Peyer's patch (tissue), 4 donors: ENCODE measurements at regions not wholly inside any gene's neighbourhood (a gene's known extent, or its start where the extent isn't known, plus 50 kb on each side); places are given as distances from the start of the nearest gene placed in this dataset.

ENCODE experiments used
- CTCF ChIP-seq, 6 experiments: fragments of 450-650 bp in 4 of 6; fragments of 200-600 bp in 2 of 6; sonication (generic) in 1 of 6; IDR thresholded peaks; one replicate each; pipeline ENCODE4 v1.5.1; 2017 to 2019; ENCODE audit warnings: antibody characterized with exemption in 6 of 6, mild to moderate bottlenecking in 3 of 6, moderate library complexity in 1 of 6
- POLR2A ChIP-seq, 2 donors: fragments of 450-650 bp; IDR thresholded peaks; one replicate each; pipeline ENCODE4 v1.5.1; 2017; ENCODE audit warnings: antibody characterized with exemption in 2 of 2, mild to moderate bottlenecking in 2 of 2, moderate library complexity in 2 of 2

GRCh38 chr6:128767150-128767549 lies 115.8 kb upstream of the LAMA2 start:
- TF ChIP-seq CTCF (IDR thresholded peaks at IDR 0.05) (no peak), POLR2A (IDR thresholded peaks at IDR 0.05) (no peak)
